ENCODE measurements at regions not wholly inside any gene's neighbourhood (a gene's known extent, or its start where the extent isn't known, plus 50 kb on each side); places are given as distances from the start of the nearest gene placed in this dataset.

- no peaks in the 10 kb centered on the region for H3K9me1 ChIP-seq (ENCODE audit: control insufficient read depth, insufficient read depth, low read length)
- no peak overlapping the region for H3K4me3 ChIP-seq
- no peak for TF ChIP-seq ELF1 (tag; IDR thresholded peaks at IDR 0.05)
- TF ChIP-seq MYBL2 (IDR thresholded peaks at IDR 0.05; ENCODE audit: low read depth), result no peak
- no peak for TF ChIP-seq MYBL2 (CRISPR knock-in tag; IDR thresholded peaks at IDR 0.05; ENCODE audit: borderline replicate concordance)
- TF ChIP-seq ADNP (tag; IDR thresholded peaks at IDR 0.05), result no peak
- no peak for TF ChIP-seq SAFB2 (IDR thresholded peaks at IDR 0.05; ENCODE audit: borderline replicate concordance, low read depth, low read length, severe bottlenecking)
- intact Hi-C loops (cut with micrococcal nuclease) (no loop called here), in situ Hi-C loops (cut with MboI) (no loop called here)
- ATAC-seq (no peak), FAIRE-seq (no peak), DNase-seq (ENCODE audit: extremely low read depth in 1 of 4, low spot score in 3 of 4) (no peak)
- H3K27me3 ChIP-seq (ENCODE audit: control insufficient read depth in 2 of 2, insufficient read depth in 2 of 2, low read length in 2 of 2), result no peaks in the 10 kb centered on the region
- no peak overlapping the region for H3K9ac ChIP-seq (ENCODE audit: insufficient read depth in 1 of 2, low read depth in 2 of 2, low read length in 2 of 2)
- 0% methylated on average over 1 of the region's 1 CpG for WGBS (ENCODE audit: insufficient coverage, low coverage, missing lambda C conversion rate)
- no peaks in the 10 kb centered on the region for H4K20me1 ChIP-seq (replicated peaks; ENCODE audit: control insufficient read depth, insufficient read depth, low read length)
- H3K4me1 ChIP-seq (replicated peaks in 1 of 2; ENCODE audit: control insufficient read depth in 2 of 2, insufficient read depth in 2 of 2, low read length in 2 of 2), result no peaks in the 10 kb centered on the region
- no peak overlapping the region for H2AFZ ChIP-seq (ENCODE audit: low read depth, low read length)
- no TSS peak for BruUV-seq (replicated peaks)
- POLR2A ChIA-PET, result no interaction called here
- no peak overlapping the region for H3K27ac ChIP-seq (ENCODE audit: extremely low read depth, low read depth, low read length)
- no peaks in the 10 kb centered on the region for H3K9me3 ChIP-seq (replicated peaks; ENCODE audit: control insufficient read depth, insufficient read depth, low read depth, low read length)
- CTCF ChIA-PET (ENCODE audit: low intra/inter-chr PET ratio), result no interaction called here
- no peak overlapping the region for H3K4me2 ChIP-seq (ENCODE audit: insufficient read depth, low read length)
- no peaks in the 10 kb centered on the region for H3K79me2 ChIP-seq (ENCODE audit: control insufficient read depth, insufficient read depth, low read length)
- no peaks in the 10 kb centered on the region for H3K36me3 ChIP-seq (ENCODE audit: control insufficient read depth, insufficient read depth, low read length)
Observed at GRCh38 chr1:220385158-220385557, 112.9 kb upstream of the RAB3GAP2 start.

- no peaks in the 10 kb centered on the region for H3K9me3 ChIP-seq (replicated peaks; ENCODE audit: control insufficient read depth, insufficient read depth, low read depth, low read length)
- no peak overlapping the region for H3K4me3 ChIP-seq
- POLR2A ChIA-PET, result interaction anchor here (0.7 to 1.1 kb wide), 2 partner anchors 8 to 37 kb away, joined by 4 read pairs; no protein-coding TSS in a partner anchor
- H3K36me3 ChIP-seq (ENCODE audit: control insufficient read depth, insufficient read depth, low read length), result no peaks in the 10 kb centered on the region
- no peak overlapping the region for H3K27ac ChIP-seq (ENCODE audit: extremely low read depth, low read depth, low read length)
- ATAC-seq, result no peak
- no peak overlapping the region for H3K4me2 ChIP-seq (ENCODE audit: insufficient read depth, low read length)
- 0% methylated on average over 4 of the region's 4 CpGs for WGBS (ENCODE audit: insufficient coverage, low coverage, missing lambda C conversion rate)
- in situ Hi-C loops (cut with MboI), result no loop called here
- no peak for DNase-seq (ENCODE audit: extremely low read depth in 1 of 4, low spot score in 3 of 4)
- no peak overlapping the region for H2AFZ ChIP-seq (ENCODE audit: low read depth, low read length)
- no peaks in the 10 kb centered on the region for H3K4me1 ChIP-seq (replicated peaks in 1 of 2; ENCODE audit: control insufficient read depth in 2 of 2, insufficient read depth in 2 of 2, low read length in 2 of 2)
- intact Hi-C loops (cut with micrococcal nuclease), result no loop called here
- no TSS peak for BruUV-seq (replicated peaks)
- H4K20me1 ChIP-seq (replicated peaks; ENCODE audit: control insufficient read depth, insufficient read depth, low read length), result no peaks in the 10 kb centered on the region
- peaks cover 0 to 7% of the 10 kb centered on the region in 2 experiments; a peak in 2 of 5 replicates for H3K27me3 ChIP-seq (ENCODE audit: control insufficient read depth in 2 of 2, insufficient read depth in 2 of 2, low read length in 2 of 2)
- no peak for FAIRE-seq
- H3K9me1 ChIP-seq (ENCODE audit: control insufficient read depth, insufficient read depth, low read length), result no peaks in the 10 kb centered on the region
- no peaks in the 10 kb centered on the region for H3K79me2 ChIP-seq (ENCODE audit: control insufficient read depth, insufficient read depth, low read length)
- H3K9ac ChIP-seq (ENCODE audit: insufficient read depth in 1 of 2, low read depth in 2 of 2, low read length in 2 of 2), result no peak overlapping the region
- CTCF ChIA-PET (ENCODE audit: low intra/inter-chr PET ratio), result no interaction called here
- TF ChIP-seq FOXM1 (IDR thresholded peaks at IDR 0.05; ENCODE audit: low read depth) (no peak), FOXM1 (CRISPR knock-in tag; IDR thresholded peaks at IDR 0.05; ENCODE audit: low read depth) (no peak), STAG1 (CRISPR knock-in tag; IDR thresholded peaks at IDR 0.05; ENCODE audit: borderline replicate concordance) (no peak), HOXB6 (CRISPR knock-in tag; IDR thresholded peaks at IDR 0.05; ENCODE audit: borderline replicate concordance) (no peak), MLLT1 (IDR thresholded peaks at IDR 0.05) (no peak), NR0B1 (IDR thresholded peaks at IDR 0.05; ENCODE audit: partially characterized antibody) (no peak), ZNF239 (CRISPR knock-in tag; IDR thresholded peaks at IDR 0.05) (no peak), ZNF212 (CRISPR knock-in tag; IDR thresholded peaks at IDR 0.05) (no peak), ZNF436 (CRISPR knock-in tag; IDR thresholded peaks at IDR 0.05) (no peak), E2F3 (CRISPR knock-in tag; IDR thresholded peaks at IDR 0.05) (no peak), ZNF184 (CRISPR knock-in tag; IDR thresholded peaks at IDR 0.05) (no peak), NEUROD1 (IDR thresholded peaks at IDR 0.05; ENCODE audit: borderline replicate concordance, low read depth, low read length, partially characterized antibody) (no peak)
Observed at GRCh38 chr1:220382994-220383393, 110.7 kb upstream of the RAB3GAP2 start.

Measured in K562 (cell line).